ENCODE measurements at regions not wholly inside any gene's neighbourhood (a gene's known extent, or its start where the extent isn't known, plus 50 kb on each side); places are given as distances from the start of the nearest gene placed in this dataset.
A peak's percentile ranks its signal among the peaks of the same experiment; 100 is the strongest.

DNA sequence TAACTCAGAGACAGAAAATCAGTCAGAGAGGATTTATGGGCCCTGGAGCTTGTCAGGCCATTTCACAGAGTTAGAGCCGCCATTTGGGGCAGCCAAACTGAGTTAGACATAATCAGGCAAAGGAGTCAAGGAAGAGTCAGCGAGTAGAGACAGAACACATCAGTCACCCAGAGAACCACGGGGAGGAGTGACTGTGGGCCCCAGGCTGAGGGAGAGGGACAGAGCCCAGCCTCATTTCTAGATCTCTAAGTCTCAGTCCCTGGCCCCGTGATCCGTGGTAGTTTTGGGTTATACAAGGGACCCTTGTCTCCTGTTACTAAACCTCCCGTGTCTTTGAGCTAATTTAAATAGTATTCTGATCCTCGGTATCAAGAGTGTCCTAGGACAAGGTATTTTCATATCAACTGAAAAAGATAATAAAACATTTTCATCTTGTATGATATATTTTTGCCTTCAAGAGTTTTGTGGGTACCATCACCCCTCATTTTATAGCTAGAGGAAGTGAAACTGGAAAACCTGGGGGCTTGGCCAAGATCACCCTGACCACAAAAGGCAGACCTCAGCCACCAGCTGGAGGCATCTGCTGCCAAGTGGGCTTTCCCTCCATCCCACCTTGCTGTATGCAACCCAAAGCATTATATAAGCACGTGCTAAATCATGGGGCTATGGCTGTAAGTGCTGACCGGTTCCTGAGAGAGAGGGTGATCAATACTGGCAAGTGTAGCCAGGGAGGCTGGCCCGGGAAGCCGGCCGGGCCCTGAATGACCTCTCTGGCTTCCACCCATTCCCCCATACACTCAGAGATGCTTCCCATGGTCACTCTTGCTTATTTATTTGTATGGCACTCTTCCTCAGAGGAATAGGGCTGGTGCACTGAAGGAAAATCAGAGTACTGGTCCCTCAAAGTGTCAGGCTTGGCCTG, 204.1 kb downstream of the BCOR start (continued):
- no peak for TF ChIP-seq RBAK (tag by site-specific recombination; IDR thresholded peaks at IDR 0.05)
- TF ChIP-seq SETDB1 (IDR thresholded peaks at IDR 0.05; ENCODE audit: insufficient read length, low read length) = no peak
- TF ChIP-seq ZNF140 (tag by site-specific recombination; IDR thresholded peaks at IDR 0.05) = no peak
- no peak for TF ChIP-seq ZNF23 (tag by site-specific recombination; IDR thresholded peaks at IDR 0.05; ENCODE audit: borderline replicate concordance)
- TF ChIP-seq, protein P1, sequence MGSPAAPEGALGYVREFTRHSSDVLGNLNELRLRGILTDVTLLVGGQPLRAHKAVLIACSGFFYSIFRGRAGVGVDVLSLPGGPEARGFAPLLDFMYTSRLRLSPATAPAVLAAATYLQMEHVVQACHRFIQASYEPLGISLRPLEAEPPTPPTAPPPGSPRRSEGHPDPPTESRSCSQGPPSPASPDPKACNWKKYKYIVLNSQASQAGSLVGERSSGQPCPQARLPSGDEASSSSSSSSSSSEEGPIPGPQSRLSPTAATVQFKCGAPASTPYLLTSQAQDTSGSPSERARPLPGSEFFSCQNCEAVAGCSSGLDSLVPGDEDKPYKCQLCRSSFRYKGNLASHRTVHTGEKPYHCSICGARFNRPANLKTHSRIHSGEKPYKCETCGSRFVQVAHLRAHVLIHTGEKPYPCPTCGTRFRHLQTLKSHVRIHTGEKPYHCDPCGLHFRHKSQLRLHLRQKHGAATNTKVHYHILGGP (tag by site-specific recombination; IDR thresholded peaks at IDR 0.05) = no peak
- TF ChIP-seq, protein P2, sequence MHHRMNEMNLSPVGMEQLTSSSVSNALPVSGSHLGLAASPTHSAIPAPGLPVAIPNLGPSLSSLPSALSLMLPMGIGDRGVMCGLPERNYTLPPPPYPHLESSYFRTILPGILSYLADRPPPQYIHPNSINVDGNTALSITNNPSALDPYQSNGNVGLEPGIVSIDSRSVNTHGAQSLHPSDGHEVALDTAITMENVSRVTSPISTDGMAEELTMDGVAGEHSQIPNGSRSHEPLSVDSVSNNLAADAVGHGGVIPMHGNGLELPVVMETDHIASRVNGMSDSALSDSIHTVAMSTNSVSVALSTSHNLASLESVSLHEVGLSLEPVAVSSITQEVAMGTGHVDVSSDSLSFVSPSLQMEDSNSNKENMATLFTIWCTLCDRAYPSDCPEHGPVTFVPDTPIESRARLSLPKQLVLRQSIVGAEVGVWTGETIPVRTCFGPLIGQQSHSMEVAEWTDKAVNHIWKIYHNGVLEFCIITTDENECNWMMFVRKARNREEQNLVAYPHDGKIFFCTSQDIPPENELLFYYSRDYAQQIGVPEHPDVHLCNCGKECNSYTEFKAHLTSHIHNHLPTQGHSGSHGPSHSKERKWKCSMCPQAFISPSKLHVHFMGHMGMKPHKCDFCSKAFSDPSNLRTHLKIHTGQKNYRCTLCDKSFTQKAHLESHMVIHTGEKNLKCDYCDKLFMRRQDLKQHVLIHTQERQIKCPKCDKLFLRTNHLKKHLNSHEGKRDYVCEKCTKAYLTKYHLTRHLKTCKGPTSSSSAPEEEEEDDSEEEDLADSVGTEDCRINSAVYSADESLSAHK (tag by site-specific recombination; IDR thresholded peaks at IDR 0.05) = no peak
- TF ChIP-seq, protein P3, sequence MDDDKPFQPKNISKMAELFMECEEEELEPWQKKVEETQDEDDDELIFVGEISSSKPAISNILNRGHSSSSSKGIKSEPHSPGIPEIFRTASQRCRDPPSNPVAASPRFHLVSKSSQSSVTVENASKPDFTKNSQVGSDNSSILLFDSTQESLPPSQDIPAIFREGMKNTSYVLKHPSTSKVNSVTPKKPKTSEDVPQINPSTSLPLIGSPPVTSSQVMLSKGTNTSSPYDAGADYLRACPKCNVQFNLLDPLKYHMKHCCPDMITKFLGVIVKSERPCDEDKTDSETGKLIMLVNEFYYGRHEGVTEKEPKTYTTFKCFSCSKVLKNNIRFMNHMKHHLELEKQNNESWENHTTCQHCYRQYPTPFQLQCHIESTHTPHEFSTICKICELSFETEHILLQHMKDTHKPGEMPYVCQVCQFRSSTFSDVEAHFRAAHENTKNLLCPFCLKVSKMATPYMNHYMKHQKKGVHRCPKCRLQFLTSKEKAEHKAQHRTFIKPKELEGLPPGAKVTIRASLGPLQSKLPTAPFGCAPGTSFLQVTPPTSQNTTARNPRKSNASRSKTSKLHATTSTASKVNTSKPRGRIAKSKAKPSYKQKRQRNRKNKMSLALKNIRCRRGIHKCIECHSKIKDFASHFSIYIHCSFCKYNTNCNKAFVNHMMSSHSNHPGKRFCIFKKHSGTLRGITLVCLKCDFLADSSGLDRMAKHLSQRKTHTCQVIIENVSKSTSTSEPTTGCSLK (tag by site-specific recombination; IDR thresholded peaks at IDR 0.05) = no peak
- TF ChIP-seq ZNF37A (tag by site-specific recombination; IDR thresholded peaks at IDR 0.05) = no peak

DNA sequence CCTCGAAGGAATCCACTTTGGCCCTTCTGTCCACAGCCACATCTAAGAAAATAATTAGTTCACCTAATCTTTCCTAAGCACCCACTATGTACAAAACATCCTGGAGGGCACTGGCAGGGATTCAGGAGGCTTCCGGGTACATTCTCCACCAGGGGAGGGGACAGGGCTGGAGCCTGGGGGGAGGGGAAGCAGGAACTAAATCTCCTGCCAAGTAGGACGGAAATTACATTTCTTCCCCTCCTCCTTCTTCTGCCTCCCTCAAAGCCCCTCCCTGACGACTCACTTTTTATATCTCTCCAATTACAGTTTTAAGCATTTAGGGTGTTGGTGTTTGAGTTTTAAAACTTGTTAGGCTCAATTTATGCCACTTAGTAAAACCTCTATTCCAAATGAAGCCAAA, 203.1 kb downstream of the BCOR start:
- Histone ChIP-seq H3K4me1 (ENCODE audit: control insufficient read depth, insufficient read depth, low read length) (no peaks in the 10 kb centered on the region), H3K4me3 (ENCODE audit: low read depth, low read length) (no peak overlapping the region), H3K27ac (ENCODE audit: extremely low read depth, low read depth, low read length) (no peak overlapping the region), H3K36me3 (ENCODE audit: control insufficient read depth in 2 of 2, insufficient read depth in 1 of 2, low read length in 2 of 2) (no peaks in the 10 kb centered on the region), H3K9me3 (ENCODE audit: control insufficient read depth, insufficient read depth, low read depth, low read length) (no peaks in the 10 kb centered on the region)
- ChIA-PET POLR2A (no interaction called here), CTCF (no interaction called here)
- no peak for TF ChIP-seq MEIS1 (CRISPR knock-in tag; IDR thresholded peaks at IDR 0.05; ENCODE audit: borderline replicate concordance)
- TF ChIP-seq, protein P4, sequence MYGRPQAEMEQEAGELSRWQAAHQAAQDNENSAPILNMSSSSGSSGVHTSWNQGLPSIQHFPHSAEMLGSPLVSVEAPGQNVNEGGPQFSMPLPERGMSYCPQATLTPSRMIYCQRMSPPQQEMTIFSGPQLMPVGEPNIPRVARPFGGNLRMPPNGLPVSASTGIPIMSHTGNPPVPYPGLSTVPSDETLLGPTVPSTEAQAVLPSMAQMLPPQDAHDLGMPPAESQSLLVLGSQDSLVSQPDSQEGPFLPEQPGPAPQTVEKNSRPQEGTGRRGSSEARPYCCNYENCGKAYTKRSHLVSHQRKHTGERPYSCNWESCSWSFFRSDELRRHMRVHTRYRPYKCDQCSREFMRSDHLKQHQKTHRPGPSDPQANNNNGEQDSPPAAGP (tag by site-specific recombination; IDR thresholded peaks at IDR 0.05) = peak; percentile 76; the same call in 1 of the 2 replicates
- TF ChIP-seq, protein P5, sequence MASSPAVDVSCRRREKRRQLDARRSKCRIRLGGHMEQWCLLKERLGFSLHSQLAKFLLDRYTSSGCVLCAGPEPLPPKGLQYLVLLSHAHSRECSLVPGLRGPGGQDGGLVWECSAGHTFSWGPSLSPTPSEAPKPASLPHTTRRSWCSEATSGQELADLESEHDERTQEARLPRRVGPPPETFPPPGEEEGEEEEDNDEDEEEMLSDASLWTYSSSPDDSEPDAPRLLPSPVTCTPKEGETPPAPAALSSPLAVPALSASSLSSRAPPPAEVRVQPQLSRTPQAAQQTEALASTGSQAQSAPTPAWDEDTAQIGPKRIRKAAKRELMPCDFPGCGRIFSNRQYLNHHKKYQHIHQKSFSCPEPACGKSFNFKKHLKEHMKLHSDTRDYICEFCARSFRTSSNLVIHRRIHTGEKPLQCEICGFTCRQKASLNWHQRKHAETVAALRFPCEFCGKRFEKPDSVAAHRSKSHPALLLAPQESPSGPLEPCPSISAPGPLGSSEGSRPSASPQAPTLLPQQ (tag by site-specific recombination; IDR thresholded peaks at IDR 0.05) = no peak
- TF ChIP-seq, protein P6, sequence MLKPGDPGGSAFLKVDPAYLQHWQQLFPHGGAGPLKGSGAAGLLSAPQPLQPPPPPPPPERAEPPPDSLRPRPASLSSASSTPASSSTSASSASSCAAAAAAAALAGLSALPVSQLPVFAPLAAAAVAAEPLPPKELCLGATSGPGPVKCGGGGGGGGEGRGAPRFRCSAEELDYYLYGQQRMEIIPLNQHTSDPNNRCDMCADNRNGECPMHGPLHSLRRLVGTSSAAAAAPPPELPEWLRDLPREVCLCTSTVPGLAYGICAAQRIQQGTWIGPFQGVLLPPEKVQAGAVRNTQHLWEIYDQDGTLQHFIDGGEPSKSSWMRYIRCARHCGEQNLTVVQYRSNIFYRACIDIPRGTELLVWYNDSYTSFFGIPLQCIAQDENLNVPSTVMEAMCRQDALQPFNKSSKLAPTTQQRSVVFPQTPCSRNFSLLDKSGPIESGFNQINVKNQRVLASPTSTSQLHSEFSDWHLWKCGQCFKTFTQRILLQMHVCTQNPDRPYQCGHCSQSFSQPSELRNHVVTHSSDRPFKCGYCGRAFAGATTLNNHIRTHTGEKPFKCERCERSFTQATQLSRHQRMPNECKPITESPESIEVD (tag by site-specific recombination; IDR thresholded peaks at IDR 0.05) = peak; percentile 25; the same call in 1 of the 2 replicates
- TF ChIP-seq, protein P7, sequence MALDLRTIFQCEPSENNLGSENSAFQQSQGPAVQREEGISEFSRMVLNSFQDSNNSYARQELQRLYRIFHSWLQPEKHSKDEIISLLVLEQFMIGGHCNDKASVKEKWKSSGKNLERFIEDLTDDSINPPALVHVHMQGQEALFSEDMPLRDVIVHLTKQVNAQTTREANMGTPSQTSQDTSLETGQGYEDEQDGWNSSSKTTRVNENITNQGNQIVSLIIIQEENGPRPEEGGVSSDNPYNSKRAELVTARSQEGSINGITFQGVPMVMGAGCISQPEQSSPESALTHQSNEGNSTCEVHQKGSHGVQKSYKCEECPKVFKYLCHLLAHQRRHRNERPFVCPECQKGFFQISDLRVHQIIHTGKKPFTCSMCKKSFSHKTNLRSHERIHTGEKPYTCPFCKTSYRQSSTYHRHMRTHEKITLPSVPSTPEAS (tag by site-specific recombination; IDR thresholded peaks at IDR 0.05) = no peak
- no peak for TF ChIP-seq MYNN (tag by site-specific recombination; IDR thresholded peaks at IDR 0.05; ENCODE audit: borderline replicate concordance)

Data from HEK293 (cell line).